Astrocyte of the spinal cord (primary cell): ENCODE measurements at regions not wholly inside any gene's neighbourhood (a gene's known extent, or its start where the extent isn't known, plus 50 kb on each side); places are given as distances from the start of the nearest gene placed in this dataset.
"Not testable (repeated sequence)": the region's sequence is repeated elsewhere in the genome, so short reads cannot be mapped to it uniquely, and the experiment has no call there.

Source experiments
- DNase-seq: peaks from one replicate; pipeline ENCODE4 v3.0.0; 2011; ENCODE audit warnings: low read depth, low spot score
- H3K4me3 ChIP-seq: 2 replicates; pipeline ENCODE4 v1.5.1; 2011; ENCODE audit warnings: low read depth, mild to moderate bottlenecking, low read length, moderate library complexity
- CTCF ChIP-seq: IDR thresholded peaks from 2 replicates; pipeline ENCODE4 v1.5.1; 2012; ENCODE audit warnings: low read depth, mild to moderate bottlenecking, low read length, inconsistent platforms
- in situ Hi-C: cut with HindIII; loops from 2 replicates; pipeline ENCODE4 v1.10.0; 2017; ENCODE audit warnings: low sequenced_read_pairs

GRCh38 chr12:20006871-20007730 is 361.2 kb upstream of the PDE3A start:
- in situ Hi-C loops = no loop called here
- no peak overlapping the region for H3K4me3 ChIP-seq

GRCh38 chr12:20009965-20010364 is 358.4 kb upstream of the PDE3A start:
- DNase-seq = not testable (repeated sequence)

More at GRCh38 chr12:20006871-20007730, 361.2 kb upstream of the PDE3A start:
- no peak for DNase-seq
- no peak for TF ChIP-seq CTCF

GRCh38 chr12:20011200-20011599 is 357.1 kb upstream of the PDE3A start:
- TF ChIP-seq CTCF = no peak
- peak; percentile 37 for DNase-seq
- H3K4me3 ChIP-seq = no peak overlapping the region
- in situ Hi-C loops = no loop called here

More at GRCh38 chr12:20009965-20010364, 358.4 kb upstream of the PDE3A start:
- H3K4me3 ChIP-seq, in situ Hi-C loops: not testable (repeated sequence)

GRCh38 chr12:20017802-20018201 is 350.5 kb upstream of the PDE3A start:
- DNase-seq = no peak
- in situ Hi-C loops = no loop called here
- no peak overlapping the region for H3K4me3 ChIP-seq
- TF ChIP-seq CTCF = no peak

- in situ Hi-C loops = no loop called here
- no peak for TF ChIP-seq CTCF
- H3K4me3 ChIP-seq = no peak overlapping the region
- no peak for DNase-seq
Observed at GRCh38 chr12:20018406-20018805, 349.9 kb upstream of the PDE3A start.

- DNase-seq = no peak
- H3K4me3 ChIP-seq = no peak overlapping the region
- TF ChIP-seq CTCF = no peak
- in situ Hi-C loops = no loop called here
Observed at GRCh38 chr12:20024194-20024593, 344.1 kb upstream of the PDE3A start.

GRCh38 chr12:20028033-20028432 is 340.3 kb upstream of the PDE3A start:
- no peak for TF ChIP-seq CTCF
- no peak overlapping the region for H3K4me3 ChIP-seq
- in situ Hi-C loops = no loop called here
- DNase-seq = no peak
